ENCODE measurements at regions not wholly inside any gene's neighbourhood (a gene's known extent, or its start where the extent isn't known, plus 50 kb on each side); places are given as distances from the start of the nearest gene placed in this dataset.

DNA sequence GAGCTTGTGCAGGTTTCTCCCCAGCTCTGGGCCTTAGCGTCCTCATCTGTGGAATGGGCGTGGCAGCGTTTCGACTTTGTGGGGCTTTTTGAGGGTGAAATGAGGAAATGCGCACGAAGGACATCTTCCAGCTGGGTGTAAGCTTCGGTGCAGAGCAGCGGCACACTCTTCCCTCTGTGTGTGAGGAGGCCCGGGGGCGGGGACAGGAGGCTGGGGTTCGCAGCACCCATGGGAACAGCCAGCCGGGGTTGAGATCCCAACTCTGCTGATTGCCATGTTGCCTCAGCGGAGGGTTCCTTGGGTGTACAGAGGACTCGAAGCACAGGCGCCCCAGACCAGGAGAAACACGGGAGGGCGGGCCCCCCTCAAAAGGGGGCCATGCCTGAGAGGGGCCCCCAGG, 265.6 kb downstream of the NSG2 start:
- TF ChIP-seq, protein P1, sequence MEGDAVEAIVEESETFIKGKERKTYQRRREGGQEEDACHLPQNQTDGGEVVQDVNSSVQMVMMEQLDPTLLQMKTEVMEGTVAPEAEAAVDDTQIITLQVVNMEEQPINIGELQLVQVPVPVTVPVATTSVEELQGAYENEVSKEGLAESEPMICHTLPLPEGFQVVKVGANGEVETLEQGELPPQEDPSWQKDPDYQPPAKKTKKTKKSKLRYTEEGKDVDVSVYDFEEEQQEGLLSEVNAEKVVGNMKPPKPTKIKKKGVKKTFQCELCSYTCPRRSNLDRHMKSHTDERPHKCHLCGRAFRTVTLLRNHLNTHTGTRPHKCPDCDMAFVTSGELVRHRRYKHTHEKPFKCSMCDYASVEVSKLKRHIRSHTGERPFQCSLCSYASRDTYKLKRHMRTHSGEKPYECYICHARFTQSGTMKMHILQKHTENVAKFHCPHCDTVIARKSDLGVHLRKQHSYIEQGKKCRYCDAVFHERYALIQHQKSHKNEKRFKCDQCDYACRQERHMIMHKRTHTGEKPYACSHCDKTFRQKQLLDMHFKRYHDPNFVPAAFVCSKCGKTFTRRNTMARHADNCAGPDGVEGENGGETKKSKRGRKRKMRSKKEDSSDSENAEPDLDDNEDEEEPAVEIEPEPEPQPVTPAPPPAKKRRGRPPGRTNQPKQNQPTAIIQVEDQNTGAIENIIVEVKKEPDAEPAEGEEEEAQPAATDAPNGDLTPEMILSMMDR (IDR thresholded peaks at IDR 0.05), result no peak
- no peak for TF ChIP-seq POLR2A (IDR thresholded peaks at IDR 0.05)

All from tibial nerve (tissue), 3 donors.